Mesenchymal stem cell (in vitro differentiated cells and primary cell): ENCODE measurements at regions not wholly inside any gene's neighbourhood (a gene's known extent, or its start where the extent isn't known, plus 50 kb on each side); places are given as distances from the start of the nearest gene placed in this dataset.

Experiments used
- DNase-seq: peaks from one replicate; pipeline ENCODE4 v3.0.0-alpha.2; 2013
- H2AFZ ChIP-seq: one replicate; pipeline ENCODE4 v1.6.1; 2013; ENCODE audit warnings: low read depth, mild to moderate bottlenecking, control low read depth, inconsistent platforms, low read length, moderate library complexity
- H2AK5ac ChIP-seq: 2 replicates; pipeline ENCODE4 v1.6.1; 2013; ENCODE audit warnings: low read length, moderate library complexity, mild to moderate bottlenecking, inconsistent platforms; ENCODE audit not compliant: severe bottlenecking
- H2BK120ac ChIP-seq: one replicate; pipeline ENCODE4 v1.6.1; 2013; ENCODE audit warnings: low read depth, mild to moderate bottlenecking, inconsistent platforms, low read length, moderate library complexity
- H2BK12ac ChIP-seq, 2 experiments: one replicate each; pipeline ENCODE4 v1.6.1; 2013; ENCODE audit warnings: inconsistent platforms in 2 of 2, low read length in 2 of 2, mild to moderate bottlenecking in 2 of 2, moderate library complexity in 2 of 2, control low read depth in 1 of 2
- H2BK15ac ChIP-seq: one replicate; pipeline ENCODE4 v1.6.1; 2013; ENCODE audit warnings: mild to moderate bottlenecking, low read depth, inconsistent platforms; ENCODE audit not compliant: poor library complexity, severe bottlenecking
- H2BK5ac ChIP-seq: 2 replicates; pipeline ENCODE4 v1.6.1; 2013; ENCODE audit warnings: low read depth, mild to moderate bottlenecking, low read length, control low read depth, inconsistent platforms; ENCODE audit not compliant: poor library complexity, severe bottlenecking
- H3K14ac ChIP-seq, 2 experiments: one replicate each; pipeline ENCODE4 v1.6.1; 2013; ENCODE audit warnings: inconsistent platforms in 2 of 2, low read length in 2 of 2, control low read depth in 1 of 2, mild to moderate bottlenecking in 1 of 2, moderate library complexity in 1 of 2
- H3K18ac ChIP-seq, 2 experiments: one replicate each; pipeline ENCODE4 v1.6.1; 2013; ENCODE audit warnings: inconsistent platforms in 2 of 2, low read length in 2 of 2, control low read depth in 1 of 2, low read depth in 1 of 2, mild to moderate bottlenecking in 1 of 2
- H3K23ac ChIP-seq, 2 experiments: one replicate each; pipeline ENCODE4 v1.6.1; 2013; ENCODE audit warnings: inconsistent platforms in 2 of 2, low read length in 2 of 2, mild to moderate bottlenecking in 2 of 2, moderate library complexity in 2 of 2, control low read depth in 1 of 2
- H3K27ac ChIP-seq: 2 replicates; pipeline ENCODE4 v1.5.1; 2013; ENCODE audit warnings: mild to moderate bottlenecking, moderate library complexity, low read length, control low read depth, inconsistent platforms; ENCODE audit not compliant: poor library complexity, severe bottlenecking
- H3K27me3 ChIP-seq, 2 experiments: 2 replicates each; pipeline versions ENCODE4 v1.6.1 to v1.7.0; 2013; ENCODE audit warnings: low read length in 2 of 2, mild to moderate bottlenecking in 2 of 2, moderate library complexity in 2 of 2, control low read depth in 1 of 2, inconsistent platforms in 1 of 2; ENCODE audit not compliant: control insufficient read depth in 1 of 2, insufficient read depth in 1 of 2
- H3K36me3 ChIP-seq, 2 experiments: 2 replicates each; pipeline versions ENCODE4 v1.6.1 to v1.7.0; 2013; ENCODE audit warnings: low read length in 2 of 2, control low read depth in 1 of 2, inconsistent platforms in 1 of 2, low read depth in 1 of 2, mild to moderate bottlenecking in 1 of 2; ENCODE audit not compliant: insufficient read depth in 2 of 2, control insufficient read depth in 1 of 2
- H3K4ac ChIP-seq, 2 experiments: one replicate each; pipeline ENCODE4 v1.6.1; 2013; ENCODE audit warnings: inconsistent platforms in 2 of 2, low read length in 2 of 2, mild to moderate bottlenecking in 2 of 2, moderate library complexity in 2 of 2, control low read depth in 1 of 2, low read depth in 1 of 2
- H3K4me1 ChIP-seq: 2 replicates; pipeline ENCODE4 v1.6.1; 2013; ENCODE audit warnings: low read depth, low read length, control low read depth; ENCODE audit not compliant: control insufficient read depth, insufficient read depth
- H3K4me2 ChIP-seq: 2 replicates; pipeline ENCODE4 v1.6.1; 2013; ENCODE audit warnings: low read length, mild to moderate bottlenecking, inconsistent platforms; ENCODE audit not compliant: poor library complexity, severe bottlenecking
- H3K4me3 ChIP-seq, 2 experiments: 2 replicates each; pipeline versions ENCODE4 v1.5.1 to v1.7.0; 2013; ENCODE audit warnings: low read length in 2 of 2, mild to moderate bottlenecking in 2 of 2, control low read depth in 1 of 2, low read depth in 1 of 2; ENCODE audit not compliant: insufficient read depth in 1 of 2
- H3K79me1 ChIP-seq: replicated peaks from 2 replicates; pipeline ENCODE4 v1.6.1; 2013; ENCODE audit warnings: mild to moderate bottlenecking, control low read depth, low read length, inconsistent platforms; ENCODE audit not compliant: poor library complexity, severe bottlenecking
- H3K9ac ChIP-seq: 2 replicates; pipeline ENCODE4 v1.7.0; 2013; ENCODE audit warnings: mild to moderate bottlenecking, low read length, moderate library complexity
- H3K9me3 ChIP-seq: 2 replicates; pipeline ENCODE4 v1.7.0; 2013; ENCODE audit warnings: mild to moderate bottlenecking, low read length; ENCODE audit not compliant: control insufficient read depth
- H4K8ac ChIP-seq: one replicate; pipeline ENCODE4 v1.6.1; 2013; ENCODE audit warnings: inconsistent platforms, mild to moderate bottlenecking, low read length, moderate library complexity
- H4K91ac ChIP-seq: one replicate; pipeline ENCODE4 v1.6.1; 2013; ENCODE audit warnings: mild to moderate bottlenecking, low read length, inconsistent platforms
- WGBS: methylation state at CpG from one replicate; pipeline ENCODE4 v1.1.7; 2013; ENCODE audit warnings: mixed read lengths; 5-methylcytosine and 5-hydroxymethylcytosine counted together

DNA sequence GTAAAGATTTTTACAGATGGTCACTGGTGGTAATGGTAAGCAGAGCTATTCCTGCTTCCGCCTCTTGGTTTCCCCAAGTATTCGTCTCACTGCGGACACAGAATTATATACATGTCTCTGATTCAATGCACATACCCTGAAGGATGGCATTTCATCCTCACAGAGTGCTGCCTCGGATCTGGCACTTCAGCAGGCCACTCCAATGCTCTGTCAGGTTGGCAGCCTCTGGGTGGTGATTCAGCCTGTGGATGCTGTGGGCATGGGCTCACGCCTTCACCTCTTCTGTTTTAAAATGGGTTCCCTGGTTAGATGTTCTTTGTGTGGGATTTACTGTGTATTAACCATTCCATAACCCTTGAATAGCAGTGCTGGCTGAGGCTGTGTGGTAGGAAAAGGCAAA lies 182.6 kb upstream of the ZNF608 start:
- 100% methylated on average over 5 of the region's 5 CpGs for WGBS
- no peak overlapping the region for H3K9ac ChIP-seq

DNA sequence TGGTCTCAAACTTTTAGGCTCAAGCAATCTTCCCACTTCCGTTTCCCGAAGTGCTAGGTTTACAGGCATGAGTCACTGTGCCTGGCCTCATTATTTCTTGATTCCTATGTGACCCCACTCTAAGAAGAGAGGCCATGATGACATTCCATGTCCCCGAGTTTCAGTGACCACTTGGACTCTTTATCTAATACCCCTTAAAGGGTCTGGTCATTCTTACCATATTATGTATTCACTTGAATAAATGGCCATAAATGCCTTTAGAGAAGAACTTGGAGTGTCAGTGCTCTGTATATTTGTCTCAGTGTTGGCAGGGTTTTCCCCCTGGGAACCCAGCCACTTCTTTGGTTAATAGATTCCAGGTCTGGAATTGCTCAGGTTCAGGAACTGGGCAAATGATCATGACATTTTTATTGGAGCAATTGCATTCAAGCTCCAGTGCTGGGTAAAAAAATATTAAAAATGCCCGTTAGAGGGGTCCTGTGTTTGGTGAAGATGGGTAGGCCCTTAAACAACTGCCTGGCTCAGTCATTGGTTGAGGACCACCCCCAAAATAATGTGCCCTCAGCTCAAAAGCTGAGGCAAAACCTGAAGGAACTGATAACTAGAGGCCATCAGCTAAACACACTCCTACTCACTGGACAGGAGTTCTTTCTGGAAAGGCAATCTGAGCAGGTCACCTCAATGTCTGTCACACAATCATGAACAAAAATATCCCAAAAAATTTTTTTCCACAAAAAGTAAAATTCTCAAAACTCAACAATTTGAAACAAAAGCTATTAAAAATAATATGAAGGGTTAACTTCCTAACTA lies 186.6 kb upstream of the ZNF608 start:
- peak; percentile 69 for DNase-seq
- H2AK5ac ChIP-seq: no peak overlapping the region
- no peaks in the 10 kb centered on the region for H3K9me3 ChIP-seq
- no peaks in the 10 kb centered on the region for H3K27me3 ChIP-seq
- H2AFZ ChIP-seq: no peak overlapping the region
- no peak overlapping the region for H3K18ac ChIP-seq
- H4K8ac ChIP-seq: no peak overlapping the region
- no peak overlapping the region for H3K4ac ChIP-seq
- H3K4me2 ChIP-seq: no peak overlapping the region
- H3K27ac ChIP-seq: no peak overlapping the region
- H3K79me1 ChIP-seq: no peaks in the 10 kb centered on the region
- no peak overlapping the region for H3K9ac ChIP-seq
- H3K23ac ChIP-seq: no peak overlapping the region
- H3K4me3 ChIP-seq: no peak overlapping the region
- no peak overlapping the region for H2BK120ac ChIP-seq
- H3K4me1 ChIP-seq: peaks cover 1% of the 10 kb centered on the region
- H3K14ac ChIP-seq: no peak overlapping the region
- no peak overlapping the region for H2BK15ac ChIP-seq
- no peak overlapping the region for H4K91ac ChIP-seq
- H2BK5ac ChIP-seq: no peak overlapping the region
- 5% methylated on average over 4 of the region's 4 CpGs for WGBS
- H3K36me3 ChIP-seq: no peaks in the 10 kb centered on the region
- H2BK12ac ChIP-seq: peak overlapping the region; percentile 15 to 75

More for the DNA sequence above, 182.6 kb upstream of the ZNF608 start:
- H3K4me1 ChIP-seq: no peaks in the 10 kb centered on the region
- no peaks in the 10 kb centered on the region for H3K79me1 ChIP-seq
- no peak overlapping the region for H4K8ac ChIP-seq
- DNase-seq: no peak
- H2BK15ac ChIP-seq: no peak overlapping the region
- H3K27ac ChIP-seq: no peak overlapping the region
- H3K4ac ChIP-seq: no peak overlapping the region
- H3K18ac ChIP-seq: no peak overlapping the region
- no peak overlapping the region for H3K23ac ChIP-seq
- H2BK5ac ChIP-seq: no peak overlapping the region
- H2AK5ac ChIP-seq: no peak overlapping the region
- no peak overlapping the region for H2AFZ ChIP-seq
- peaks cover 5% of the 10 kb centered on the region for H3K9me3 ChIP-seq
- H2BK12ac ChIP-seq: peak overlapping the region in 1 of 2 experiments; percentile 59
- no peak overlapping the region for H4K91ac ChIP-seq
- H3K14ac ChIP-seq: no peak overlapping the region
- H3K36me3 ChIP-seq: no peaks in the 10 kb centered on the region
- no peak overlapping the region for H3K4me2 ChIP-seq
- no peaks in the 10 kb centered on the region for H3K27me3 ChIP-seq
- no peak overlapping the region for H3K4me3 ChIP-seq
- H2BK120ac ChIP-seq: no peak overlapping the region

DNA sequence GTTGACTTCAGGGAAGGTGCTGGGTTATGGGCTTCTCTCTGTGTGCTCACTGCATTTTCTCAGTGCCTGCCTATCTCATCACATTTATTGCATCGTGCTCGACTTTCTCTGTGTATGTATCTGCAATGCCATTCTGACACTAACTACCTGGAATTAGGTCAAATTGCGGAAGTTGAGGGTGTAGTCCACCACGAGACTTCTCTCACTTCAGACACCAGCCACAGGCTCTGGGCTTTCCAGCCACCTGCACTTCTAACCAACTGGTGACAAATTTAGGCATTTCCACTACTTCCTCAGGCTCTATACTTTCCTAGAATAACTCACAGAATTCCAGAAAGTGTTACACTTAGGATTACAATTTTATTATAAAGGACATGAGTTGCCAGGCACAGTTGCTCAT lies 188.6 kb upstream of the ZNF608 start:
- DNase-seq: no peak
- no peak overlapping the region for H3K14ac ChIP-seq
- H3K9me3 ChIP-seq: no peaks in the 10 kb centered on the region
- no peak overlapping the region for H2BK15ac ChIP-seq
- H3K4ac ChIP-seq: no peak overlapping the region
- no peak overlapping the region for H2AFZ ChIP-seq
- H3K18ac ChIP-seq: peak overlapping the region in 1 of 2 experiments; percentile 37
- peak overlapping the region in 1 of 2 experiments; percentile 28 for H2BK12ac ChIP-seq
- no peaks in the 10 kb centered on the region for H3K79me1 ChIP-seq
- H3K27me3 ChIP-seq: no peaks in the 10 kb centered on the region
- no peak overlapping the region for H2BK120ac ChIP-seq
- H3K23ac ChIP-seq: no peak overlapping the region
- no peaks in the 10 kb centered on the region for H3K36me3 ChIP-seq
- H4K8ac ChIP-seq: no peak overlapping the region
- no peak overlapping the region for H2AK5ac ChIP-seq
- no peak overlapping the region for H3K4me2 ChIP-seq
- no peak overlapping the region for H3K27ac ChIP-seq
- 97% methylated on average over 4 of the region's 4 CpGs for WGBS
- no peak overlapping the region for H2BK5ac ChIP-seq
- no peak overlapping the region for H3K4me3 ChIP-seq
- H3K4me1 ChIP-seq: peaks cover 1% of the 10 kb centered on the region
- no peak overlapping the region for H4K91ac ChIP-seq
- H3K9ac ChIP-seq: no peak overlapping the region

DNA sequence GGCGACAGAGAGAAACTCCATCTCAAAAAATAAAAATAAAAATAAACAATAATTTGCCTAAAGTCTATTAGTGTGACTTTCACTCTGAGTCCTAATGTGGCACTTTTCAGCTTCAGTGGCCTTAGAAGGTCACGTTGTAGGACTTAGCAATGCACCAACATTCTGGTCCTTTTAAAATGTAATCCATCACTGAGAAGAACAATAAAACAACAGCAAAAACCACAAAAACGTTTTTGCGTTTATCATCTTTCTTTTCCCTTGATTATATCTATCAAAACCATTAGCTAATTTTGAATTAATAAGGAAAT lies 190.1 kb upstream of the ZNF608 start:
- no peak for DNase-seq
- Histone ChIP-seq H4K91ac (no peak overlapping the region), H3K27me3 (no peaks in the 10 kb centered on the region), H3K4me3 (no peak overlapping the region), H2BK120ac (no peak overlapping the region), H3K4me1 (peaks cover 1% of the 10 kb centered on the region), H2AFZ (no peak overlapping the region), H2BK15ac (no peak overlapping the region), H3K23ac (no peak overlapping the region), H2BK12ac (no peak overlapping the region), H3K4ac (no peak overlapping the region), H2AK5ac (peak overlapping the region; percentile 50), H2BK5ac (no peak overlapping the region), H3K27ac (no peak overlapping the region), H4K8ac (no peak overlapping the region), H3K9me3 (peaks cover 5% of the 10 kb centered on the region), H3K36me3 (no peaks in the 10 kb centered on the region), H3K79me1 (no peaks in the 10 kb centered on the region), H3K14ac (no peak overlapping the region), H3K4me2 (no peak overlapping the region), H3K9ac (no peak overlapping the region), H3K18ac (no peak overlapping the region)
- WGBS: 97% methylated on average over 1 of the region's 4 CpGs
